ENCODE measurements at regions not wholly inside any gene's neighbourhood (a gene's known extent, or its start where the extent isn't known, plus 50 kb on each side); places are given as distances from the start of the nearest gene placed in this dataset.

DNA sequence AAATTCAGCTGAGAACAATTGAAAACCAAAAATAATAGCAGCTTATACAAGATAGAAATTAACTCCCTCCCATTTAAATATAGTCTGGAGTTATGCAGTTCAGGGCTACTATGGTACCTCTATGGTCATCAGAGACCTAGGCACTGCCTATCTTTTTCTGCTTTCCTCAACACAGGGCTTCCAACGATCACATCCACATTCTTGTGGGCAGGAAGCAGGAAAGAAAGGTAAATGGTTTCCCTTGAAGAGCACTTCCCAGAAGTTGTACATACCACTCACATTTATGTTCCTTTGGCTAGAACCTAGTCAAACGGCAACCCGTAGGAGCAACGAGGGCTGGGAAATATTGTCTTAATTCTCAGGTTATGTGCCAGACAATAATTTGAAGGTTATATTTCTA is 197.7 kb upstream of the PRICKLE2 start:
- Mint-ChIP-seq H3K4me3 (no peak overlapping the region), H3K9me3 (peaks cover 1% of the 10 kb centered on the region), H3K27ac (no peak overlapping the region), H3K27me3 (peaks cover 30% of the 10 kb centered on the region), H3K4me1 (no peaks in the 10 kb centered on the region), H3K36me3 (no peaks in the 10 kb centered on the region)
- no peak for ATAC-seq (ENCODE audit: low read depth)
- DNase-seq = no peak
- POLR2A ChIA-PET = no interaction called here

DNA sequence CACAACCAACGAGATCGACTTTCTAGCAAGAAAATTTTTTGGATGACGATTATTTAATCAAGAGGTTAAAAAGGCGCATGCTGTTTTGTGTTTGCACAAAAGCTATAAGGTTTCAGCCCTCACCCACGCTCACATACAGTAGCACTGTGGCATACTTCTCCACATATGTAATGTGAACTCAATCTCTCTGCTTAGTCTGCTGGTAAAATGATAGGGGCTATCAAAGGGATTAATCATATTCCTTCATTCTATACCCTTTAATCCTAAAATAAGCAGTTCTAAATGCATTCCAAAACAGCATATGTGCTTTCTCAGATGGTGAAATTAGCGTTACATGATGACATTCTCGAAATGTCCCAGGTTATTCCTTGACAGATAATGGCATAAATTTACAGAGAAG is 196.9 kb upstream of the PRICKLE2 start:
- H3K4me1 Mint-ChIP-seq = no peaks in the 10 kb centered on the region
- no peak for ATAC-seq (ENCODE audit: low read depth)
- H3K27me3 Mint-ChIP-seq = peaks cover 30% of the 10 kb centered on the region
- H3K36me3 Mint-ChIP-seq = no peaks in the 10 kb centered on the region
- H3K9me3 Mint-ChIP-seq = peaks cover 1% of the 10 kb centered on the region
- DNase-seq = no peak
- H3K27ac Mint-ChIP-seq = no peak overlapping the region
- POLR2A ChIA-PET = no interaction called here
- no peak overlapping the region for H3K4me3 Mint-ChIP-seq

GRCh38 chr3:64417816-64418215 is 192.6 kb upstream of the PRICKLE2 start:
- no peak overlapping the region for H3K27ac Mint-ChIP-seq
- POLR2A ChIA-PET = no interaction called here
- ATAC-seq (ENCODE audit: low read depth) (no peak), DNase-seq (no peak)
- no peak overlapping the region for H3K4me3 Mint-ChIP-seq
- H3K4me1 Mint-ChIP-seq = no peaks in the 10 kb centered on the region
- H3K27me3 Mint-ChIP-seq = peaks cover 16% of the 10 kb centered on the region
- H3K9me3 Mint-ChIP-seq = no peaks in the 10 kb centered on the region
- no peaks in the 10 kb centered on the region for H3K36me3 Mint-ChIP-seq

- POLR2A ChIA-PET = no interaction called here
- DNase-seq (no peak), ATAC-seq (ENCODE audit: low read depth) (no peak)
- H3K27me3 Mint-ChIP-seq = peaks cover 2% of the 10 kb centered on the region
- no peaks in the 10 kb centered on the region for H3K9me3 Mint-ChIP-seq
- H3K4me3 Mint-ChIP-seq = no peak overlapping the region
- H3K4me1 Mint-ChIP-seq = no peaks in the 10 kb centered on the region
- H3K36me3 Mint-ChIP-seq = no peaks in the 10 kb centered on the region
- H3K27ac Mint-ChIP-seq = no peak overlapping the region
Observed at GRCh38 chr3:64414043-64414442, 188.8 kb upstream of the PRICKLE2 start.

GRCh38 chr3:64411101-64411500 is 185.8 kb upstream of the PRICKLE2 start:
- Mint-ChIP-seq H3K4me1 (no peaks in the 10 kb centered on the region), H3K4me3 (no peak overlapping the region), H3K27me3 (peaks cover under 1% of the 10 kb centered on the region), H3K36me3 (no peaks in the 10 kb centered on the region), H3K9me3 (no peaks in the 10 kb centered on the region), H3K27ac (no peak overlapping the region)
- ATAC-seq (ENCODE audit: low read depth) = no peak
- no peak for DNase-seq
- POLR2A ChIA-PET = no interaction called here

DNA sequence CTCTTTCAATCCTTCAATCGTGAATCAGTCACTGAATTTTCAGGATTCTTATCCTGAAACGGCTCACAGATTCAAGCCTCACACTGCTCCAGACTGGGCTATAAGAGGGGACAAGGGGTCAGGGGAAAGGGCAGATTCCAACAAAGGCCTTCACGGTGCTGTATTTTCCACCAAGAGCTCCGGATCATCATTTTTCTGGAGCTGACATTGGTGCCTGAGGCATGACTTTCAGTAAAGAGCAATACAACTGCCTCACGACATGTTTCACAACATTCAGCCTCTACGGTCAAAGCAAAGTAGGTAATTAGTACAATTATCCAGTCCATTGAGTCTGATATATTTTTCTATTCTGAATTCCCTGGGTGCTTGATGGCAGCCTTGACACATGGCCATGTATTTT is 185.0 kb upstream of the PRICKLE2 start:
- H3K27me3 Mint-ChIP-seq = peaks cover 6% of the 10 kb centered on the region
- POLR2A ChIA-PET = no interaction called here

GRCh38 chr3:64408770-64409169 is 183.5 kb upstream of the PRICKLE2 start:
- H3K9me3 Mint-ChIP-seq = no peaks in the 10 kb centered on the region
- POLR2A ChIA-PET = no interaction called here

More for the DNA sequence above, 185.0 kb upstream of the PRICKLE2 start:
- H3K36me3 Mint-ChIP-seq = no peaks in the 10 kb centered on the region
- ATAC-seq (ENCODE audit: low read depth) (no peak), DNase-seq (no peak)
- H3K9me3 Mint-ChIP-seq = no peaks in the 10 kb centered on the region
- H3K27ac Mint-ChIP-seq = no peak overlapping the region
- H3K4me1 Mint-ChIP-seq = no peaks in the 10 kb centered on the region
- H3K4me3 Mint-ChIP-seq = no peak overlapping the region

DNA sequence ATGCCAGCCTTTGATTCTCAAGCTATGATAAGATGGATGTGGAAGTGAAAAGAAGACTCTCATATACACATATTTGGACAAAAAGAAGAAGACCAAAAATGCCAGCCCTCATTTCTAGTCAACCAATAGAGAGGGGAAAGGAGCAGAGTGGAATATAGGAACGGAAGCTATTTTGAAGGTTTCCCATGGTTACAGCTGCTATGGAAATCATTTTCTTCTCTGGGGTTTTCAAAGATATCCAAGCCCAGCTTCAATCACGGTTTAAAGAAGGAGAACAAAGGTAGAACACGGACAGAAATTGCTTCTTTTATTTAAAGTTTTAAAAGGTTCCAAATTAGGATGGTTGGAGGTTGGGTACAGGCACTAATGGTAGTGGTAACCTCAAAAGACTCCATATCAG is 181.0 kb upstream of the PRICKLE2 start:
- no peak overlapping the region for H3K4me3 Mint-ChIP-seq
- H3K27me3 Mint-ChIP-seq = peaks cover 9% of the 10 kb centered on the region
- ATAC-seq (ENCODE audit: low read depth) = no peak
- H3K27ac Mint-ChIP-seq = no peak overlapping the region
- no peak for DNase-seq
- POLR2A ChIA-PET = no interaction called here
- no peaks in the 10 kb centered on the region for H3K9me3 Mint-ChIP-seq
- H3K4me1 Mint-ChIP-seq = no peaks in the 10 kb centered on the region
- no peaks in the 10 kb centered on the region for H3K36me3 Mint-ChIP-seq

More at GRCh38 chr3:64408770-64409169, 183.5 kb upstream of the PRICKLE2 start:
- Mint-ChIP-seq H3K4me3 (no peak overlapping the region), H3K27me3 (peaks cover 6% of the 10 kb centered on the region), H3K36me3 (no peaks in the 10 kb centered on the region), H3K27ac (no peak overlapping the region), H3K4me1 (no peaks in the 10 kb centered on the region)
- no peak for ATAC-seq (ENCODE audit: low read depth)
- DNase-seq = no peak

DNA sequence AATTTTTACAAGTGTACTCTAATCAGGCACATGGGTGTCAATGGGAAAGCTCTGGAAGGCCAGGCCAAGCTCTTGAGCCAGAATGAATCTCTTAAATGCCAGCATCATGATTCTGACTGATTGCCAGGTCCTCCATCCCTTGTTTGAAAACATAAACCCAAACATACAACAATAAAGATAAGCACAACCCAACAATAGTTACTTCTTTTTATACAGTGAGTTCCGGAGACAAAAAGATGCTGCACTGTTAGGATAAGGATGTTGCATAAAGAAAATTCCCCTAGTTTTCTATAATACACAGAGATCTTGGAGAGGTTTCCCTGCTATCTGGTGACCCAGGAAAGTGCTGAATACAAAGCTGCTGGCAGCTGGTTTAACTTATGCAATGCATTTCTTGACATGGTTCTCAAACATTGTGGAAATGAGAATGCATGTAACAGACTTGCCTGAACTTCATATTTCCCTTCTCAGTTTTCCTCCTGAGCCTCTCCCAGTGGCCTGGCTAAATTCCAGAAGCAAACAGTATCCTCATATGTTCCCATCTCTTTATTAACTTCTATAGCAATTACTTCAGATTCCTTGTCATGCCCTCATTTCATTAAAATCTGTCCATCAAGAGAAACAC is 180.1 kb upstream of the PRICKLE2 start:
- no peaks in the 10 kb centered on the region for H3K9me3 Mint-ChIP-seq
- H3K27ac Mint-ChIP-seq = no peak overlapping the region

GRCh38 chr3:64400706-64401105 is 175.4 kb upstream of the PRICKLE2 start:
- no peaks in the 10 kb centered on the region for H3K36me3 Mint-ChIP-seq
- H3K27me3 Mint-ChIP-seq = peaks cover 5% of the 10 kb centered on the region
- no peak overlapping the region for H3K4me3 Mint-ChIP-seq
- no peaks in the 10 kb centered on the region for H3K4me1 Mint-ChIP-seq
- ATAC-seq (ENCODE audit: low read depth) (no peak), DNase-seq (no peak)
- no peak overlapping the region for H3K27ac Mint-ChIP-seq
- no peaks in the 10 kb centered on the region for H3K9me3 Mint-ChIP-seq
- POLR2A ChIA-PET = no interaction called here

More for the DNA sequence above, 180.1 kb upstream of the PRICKLE2 start:
- Mint-ChIP-seq H3K36me3 (no peaks in the 10 kb centered on the region), H3K4me3 (no peak overlapping the region), H3K4me1 (no peaks in the 10 kb centered on the region), H3K27me3 (peaks cover 9% of the 10 kb centered on the region)
- ATAC-seq (ENCODE audit: low read depth) = no peak
- POLR2A ChIA-PET = no interaction called here
- no peak for DNase-seq

GRCh38 chr3:64399205-64399800 is 174.0 kb upstream of the PRICKLE2 start:
- ATAC-seq (ENCODE audit: low read depth) (no peak), DNase-seq (no peak)
- no peak overlapping the region for H3K27ac Mint-ChIP-seq
- no peaks in the 10 kb centered on the region for H3K4me1 Mint-ChIP-seq
- no peaks in the 10 kb centered on the region for H3K36me3 Mint-ChIP-seq
- no peak overlapping the region for H3K4me3 Mint-ChIP-seq
- POLR2A ChIA-PET = no interaction called here
- H3K9me3 Mint-ChIP-seq = no peaks in the 10 kb centered on the region
- H3K27me3 Mint-ChIP-seq = peaks cover 3% of the 10 kb centered on the region

- ATAC-seq (ENCODE audit: low read depth) (no peak), DNase-seq (no peak)
- no peak overlapping the region for H3K4me3 Mint-ChIP-seq
- POLR2A ChIA-PET = no interaction called here
- peaks cover 2% of the 10 kb centered on the region for H3K27me3 Mint-ChIP-seq
- H3K9me3 Mint-ChIP-seq = no peaks in the 10 kb centered on the region
- no peaks in the 10 kb centered on the region for H3K36me3 Mint-ChIP-seq
- no peaks in the 10 kb centered on the region for H3K4me1 Mint-ChIP-seq
- no peak overlapping the region for H3K27ac Mint-ChIP-seq
Observed at GRCh38 chr3:64398476-64398875, 173.2 kb upstream of the PRICKLE2 start.

- DNase-seq (no peak), ATAC-seq (ENCODE audit: low read depth) (no peak)
- H3K4me1 Mint-ChIP-seq = no peaks in the 10 kb centered on the region
- H3K36me3 Mint-ChIP-seq = no peaks in the 10 kb centered on the region
- H3K27me3 Mint-ChIP-seq = no peaks in the 10 kb centered on the region
- no peak overlapping the region for H3K27ac Mint-ChIP-seq
- H3K9me3 Mint-ChIP-seq = no peaks in the 10 kb centered on the region
- no peak overlapping the region for H3K4me3 Mint-ChIP-seq
- POLR2A ChIA-PET = no interaction called here
Observed at GRCh38 chr3:64398006-64398405, 172.7 kb upstream of the PRICKLE2 start.

GRCh38 chr3:64397573-64397972 is 172.3 kb upstream of the PRICKLE2 start:
- POLR2A ChIA-PET = no interaction called here
- no peaks in the 10 kb centered on the region for H3K4me1 Mint-ChIP-seq
- H3K36me3 Mint-ChIP-seq = no peaks in the 10 kb centered on the region

More at GRCh38 chr3:64397573-64397972, 172.3 kb upstream of the PRICKLE2 start:
- DNase-seq (no peak), ATAC-seq (ENCODE audit: low read depth) (no peak)
- no peaks in the 10 kb centered on the region for H3K27me3 Mint-ChIP-seq
- no peaks in the 10 kb centered on the region for H3K9me3 Mint-ChIP-seq
- no peak overlapping the region for H3K27ac Mint-ChIP-seq
- no peak overlapping the region for H3K4me3 Mint-ChIP-seq
